NCI-H2081 (cell line): ENCODE measurements at regions not wholly inside any gene's neighbourhood (a gene's known extent, or its start where the extent isn't known, plus 50 kb on each side); places are given as distances from the start of the nearest gene placed in this dataset.
"Not testable (repeated sequence)": the region's sequence is repeated elsewhere in the genome, so short reads cannot be mapped to it uniquely, and the experiment has no call there.

Experiments used
- DNase-seq, 2 experiments: peaks; one replicate each; lab custom pipeline; 2025; lab: John Stamatoyannopoulos, UW

GRCh38 chr17:31748881-31749280, 110.2 kb downstream of the COPRS start:
- DNase-seq = no peak

GRCh38 chr17:31746884-31747495, 112.1 kb downstream of the COPRS start:
- no peak for DNase-seq

GRCh38 chr17:31745964-31746600, 113.0 kb downstream of the COPRS start:
- DNase-seq = no peak

- no peak for DNase-seq
Observed at GRCh38 chr17:31744511-31744951, 114.5 kb downstream of the COPRS start.

- no peak for DNase-seq
Observed at GRCh38 chr17:31743797-31744196, 115.2 kb downstream of the COPRS start.

GRCh38 chr17:31741371-31741770, 117.7 kb downstream of the COPRS start:
- DNase-seq = no peak

- no peak for DNase-seq
Observed at GRCh38 chr17:31740611-31741082, 118.4 kb downstream of the COPRS start.

GRCh38 chr17:31738996-31739699, 119.9 kb downstream of the COPRS start:
- DNase-seq = no peak

GRCh38 chr17:31738488-31738887, 120.6 kb downstream of the COPRS start:
- no peak for DNase-seq

GRCh38 chr17:31738067-31738466, 121.0 kb downstream of the COPRS start:
- DNase-seq = no peak

GRCh38 chr17:31736855-31737625, 122.0 kb downstream of the COPRS start:
- DNase-seq = no peak

GRCh38 chr17:31733326-31733725, 125.7 kb downstream of the COPRS start:
- no peak for DNase-seq

GRCh38 chr17:31731585-31732154, 127.4 kb downstream of the COPRS start:
- not testable (repeated sequence) for DNase-seq

GRCh38 chr17:31731118-31731517, 127.9 kb downstream of the COPRS start:
- DNase-seq = no peak

GRCh38 chr17:31726980-31727427, 132.0 kb downstream of the COPRS start:
- no peak for DNase-seq

- no peak for DNase-seq
Observed at GRCh38 chr17:31724619-31725018, 134.4 kb downstream of the COPRS start.

- DNase-seq = no peak
Observed at GRCh38 chr17:31724026-31724425, 135.0 kb downstream of the COPRS start.

- no peak for DNase-seq
Observed at GRCh38 chr17:31722251-31723056, 136.6 kb downstream of the COPRS start.

GRCh38 chr17:31721291-31722025, 137.6 kb downstream of the COPRS start:
- DNase-seq = no peak

GRCh38 chr17:31717251-31717650, 141.8 kb downstream of the COPRS start:
- not testable (repeated sequence) for DNase-seq
